ENCODE measurements at regions not wholly inside any gene's neighbourhood (a gene's known extent, or its start where the extent isn't known, plus 50 kb on each side); places are given as distances from the start of the nearest gene placed in this dataset.

GRCh38 chr1:83006271-83006670, 992.7 kb downstream of the TTLL7 start:
- TF ChIP-seq CTCF (conservative IDR thresholded peaks at IDR 0.05; ENCODE audit: low read depth, low read length): no peak
- TF ChIP-seq EZH2 (IDR thresholded peaks at IDR 0.05; ENCODE audit: borderline replicate concordance, low read depth, low read length, poor library complexity, severe bottlenecking): no peak

Data from A673 (cell line).